ENCODE measurements at regions not wholly inside any gene's neighbourhood (a gene's known extent, or its start where the extent isn't known, plus 50 kb on each side); places are given as distances from the start of the nearest gene placed in this dataset.
"Not testable (repeated sequence)": the region's sequence is repeated elsewhere in the genome, so short reads cannot be mapped to it uniquely, and the experiment has no call there.

DNA sequence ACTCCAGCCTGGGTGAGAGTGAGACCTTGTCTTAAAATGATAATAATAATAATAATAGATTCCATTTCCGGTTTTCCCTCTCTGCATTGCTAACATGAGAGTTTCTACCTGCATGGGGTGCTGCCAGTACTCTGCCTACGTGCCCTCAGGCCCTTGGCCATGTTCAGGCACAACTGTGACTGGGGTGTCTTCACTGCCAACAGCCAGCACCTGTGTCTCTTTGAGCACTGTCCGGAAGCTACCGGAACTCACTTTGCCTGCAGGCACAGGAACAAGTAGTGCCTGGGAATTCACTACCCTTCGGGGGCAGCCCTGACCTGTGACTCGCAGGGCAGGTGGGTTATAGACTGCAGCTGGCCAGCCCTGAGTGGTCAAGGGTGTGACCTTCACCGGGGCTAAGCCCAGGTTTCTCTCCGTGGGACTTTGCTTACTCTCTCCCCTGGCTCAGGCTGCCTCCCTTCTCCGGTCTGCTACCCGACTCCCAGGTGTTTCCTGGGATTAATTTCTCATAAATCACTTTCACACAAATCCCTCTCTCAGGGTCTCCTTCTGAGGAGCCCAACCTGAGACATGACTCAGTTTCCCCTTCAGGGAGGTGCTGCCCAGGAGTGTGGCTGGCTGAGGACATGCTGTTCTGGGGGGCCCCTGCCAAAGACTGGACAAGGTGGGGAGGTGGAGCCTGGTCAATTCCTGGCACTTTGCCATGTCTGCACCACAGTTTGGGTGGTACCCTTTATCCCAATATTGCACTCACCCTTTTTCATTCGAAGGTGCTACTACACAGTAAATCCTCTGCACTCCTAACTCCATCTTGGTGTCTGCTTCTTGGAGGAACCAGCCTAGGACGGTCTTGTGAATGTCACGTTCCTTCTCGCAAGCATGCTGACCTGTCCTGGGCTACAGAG, 79.5 kb upstream of the RALGAPA2 start:
- no peak for DNase-seq (ENCODE audit: low read depth)

DNA sequence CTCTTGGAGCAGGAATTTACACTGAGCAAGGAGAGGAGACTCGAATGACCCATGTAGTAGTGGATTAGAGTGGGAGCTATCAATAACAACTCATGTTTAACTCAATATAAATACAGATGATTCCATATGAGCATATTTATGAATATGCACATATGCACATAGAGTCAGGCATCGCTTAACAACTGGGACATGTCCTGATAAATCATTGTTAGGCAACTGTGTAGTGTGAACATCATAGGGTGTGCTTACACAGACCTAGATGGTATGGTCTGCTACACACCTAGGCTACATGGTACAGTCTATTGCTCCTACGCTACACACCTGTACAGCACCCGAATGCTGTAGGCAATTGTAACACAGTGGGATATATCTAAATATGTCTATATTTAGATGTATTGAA, 75.9 kb upstream of the RALGAPA2 start:
- DNase-seq (ENCODE audit: low read depth), result no peak

DNA sequence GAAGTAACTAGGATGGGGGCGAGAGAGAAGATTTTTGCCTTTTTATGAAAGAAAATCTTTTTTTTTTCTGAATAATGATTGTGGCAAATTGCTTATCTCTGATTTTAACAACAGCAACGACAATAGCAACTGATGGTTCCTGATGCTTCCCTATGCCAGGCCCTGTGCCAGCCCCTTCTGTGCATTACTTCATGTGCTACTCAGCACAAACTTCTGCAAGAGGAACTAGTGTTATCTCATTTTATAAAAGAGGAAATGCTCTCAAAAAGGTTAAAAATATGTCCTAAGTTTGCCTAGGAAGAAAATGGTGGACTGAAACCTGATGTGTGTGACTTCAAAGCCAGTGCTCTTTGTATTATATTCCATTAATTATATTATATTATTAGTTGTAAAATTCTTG, 74.0 kb upstream of the RALGAPA2 start:
- DNase-seq (ENCODE audit: low read depth), result no peak

DNA sequence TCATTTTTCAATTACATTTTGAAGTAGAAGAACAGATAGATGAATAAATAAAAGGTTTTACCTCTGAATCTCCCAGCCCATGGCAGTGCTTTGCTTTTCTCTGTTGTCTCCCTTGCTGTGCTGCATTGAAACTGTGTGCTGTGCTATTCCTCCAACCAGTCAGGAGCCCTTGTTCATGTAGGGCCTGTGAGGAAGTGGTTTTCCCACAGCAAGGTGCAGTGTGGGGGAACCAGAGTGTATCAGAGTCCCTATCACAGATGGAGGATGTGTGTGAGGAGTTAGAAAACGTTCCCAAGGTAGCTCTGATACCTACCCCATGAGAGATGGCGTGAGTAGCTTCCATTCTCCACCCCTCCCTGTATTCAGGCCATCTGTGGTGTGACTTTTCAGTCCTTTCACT, 72.8 kb upstream of the RALGAPA2 start:
- no peak for DNase-seq (ENCODE audit: low read depth)

DNA sequence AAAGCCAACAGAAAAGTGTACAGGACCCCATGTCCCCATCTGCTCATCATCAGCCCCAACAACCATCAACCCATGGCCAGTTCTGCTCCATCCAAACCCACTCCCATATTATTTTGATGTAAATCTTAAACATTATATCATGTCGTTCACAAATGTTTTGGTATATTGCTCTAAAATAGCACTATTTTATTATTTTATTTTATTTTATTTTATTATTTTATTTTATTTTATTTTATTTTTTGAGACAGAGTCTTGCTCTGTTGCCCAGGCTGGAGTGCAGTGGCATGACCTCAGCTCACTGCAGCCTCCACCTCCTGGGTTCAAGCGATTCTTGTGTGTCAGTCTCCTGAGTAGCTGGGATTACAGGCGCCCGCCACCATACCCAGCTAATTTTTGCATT, 72.0 kb upstream of the RALGAPA2 start:
- DNase-seq (ENCODE audit: low read depth), result not testable (repeated sequence)

DNA sequence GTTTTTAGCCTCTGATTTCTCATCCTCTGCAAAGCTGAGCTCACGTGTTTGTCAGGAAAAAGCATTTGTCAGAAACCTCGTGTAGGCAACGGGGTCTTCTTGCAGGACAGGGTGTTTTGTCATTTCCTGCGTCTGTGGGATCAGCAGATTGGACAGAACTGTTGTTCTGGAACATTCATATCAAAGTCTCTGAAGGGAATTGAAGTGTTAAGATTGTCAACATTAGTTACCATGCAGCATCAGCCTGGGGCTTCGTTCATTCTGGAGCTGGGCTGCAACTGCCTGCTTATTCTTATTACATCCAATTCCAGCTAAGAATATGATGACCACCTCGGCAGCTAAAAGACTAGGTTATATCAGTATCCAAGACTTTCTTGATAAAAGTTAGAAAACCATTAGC, 71.0 kb upstream of the RALGAPA2 start:
- no peak for DNase-seq (ENCODE audit: low read depth)

DNA sequence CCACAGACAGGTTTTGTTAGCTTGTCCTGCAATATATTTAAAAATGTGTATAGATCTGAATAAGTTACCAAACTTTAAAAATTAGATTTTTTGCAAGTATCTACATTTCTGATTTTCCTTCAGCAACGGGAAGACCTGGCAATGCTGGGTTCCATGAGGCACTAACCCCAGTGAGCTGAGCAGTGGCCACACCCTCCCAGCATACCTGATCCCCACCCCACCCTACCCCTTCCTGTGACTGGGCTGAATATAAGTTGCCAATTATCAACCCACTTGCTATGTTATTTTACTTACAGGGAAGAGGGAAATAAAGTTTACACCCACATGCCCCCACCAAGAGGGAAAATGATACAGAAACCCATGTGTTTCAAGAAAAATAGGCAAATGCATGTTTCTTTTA, 70.3 kb upstream of the RALGAPA2 start:
- no peak for DNase-seq (ENCODE audit: low read depth)

DNA sequence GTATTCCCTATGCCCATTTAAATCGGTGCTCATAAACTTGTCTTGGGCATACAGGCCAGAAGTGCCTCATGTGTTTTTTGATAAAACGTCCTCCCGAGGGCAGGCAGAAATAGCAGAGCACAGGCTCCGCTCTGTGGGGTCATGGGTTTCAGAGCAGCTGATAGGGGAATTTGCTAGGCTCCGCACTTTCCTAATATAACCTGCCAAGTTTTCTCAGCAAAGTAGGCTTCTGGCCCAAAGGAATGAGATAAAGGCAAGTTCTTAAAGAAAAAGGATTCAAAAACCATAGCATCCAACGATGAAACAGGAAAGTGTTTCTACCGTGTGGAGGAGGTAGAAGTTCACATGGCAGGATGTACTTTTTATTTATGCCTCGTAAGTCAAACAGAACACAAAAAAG, 69.8 kb upstream of the RALGAPA2 start:
- no peak for DNase-seq (ENCODE audit: low read depth)

DNA sequence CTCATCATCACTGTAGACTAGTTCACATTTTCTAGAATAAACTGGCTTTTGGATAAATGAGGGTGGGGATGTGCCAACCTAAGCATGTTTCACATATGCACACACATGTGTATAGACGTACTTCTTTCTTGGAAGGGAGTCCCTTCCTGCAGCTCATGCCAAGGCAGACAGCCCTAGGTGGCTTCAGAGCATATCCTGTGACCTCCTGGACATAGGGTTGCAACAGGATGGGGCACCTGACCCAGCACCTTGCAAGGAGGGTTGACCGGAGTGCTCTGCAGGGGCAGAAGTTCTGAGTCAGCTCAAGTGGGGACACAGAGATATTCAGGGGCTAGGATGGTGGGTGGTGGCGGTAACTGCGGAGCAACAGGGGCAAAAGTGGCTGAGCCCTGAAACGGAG, 68.6 kb upstream of the RALGAPA2 start:
- no peak for DNase-seq (ENCODE audit: low read depth)

DNA sequence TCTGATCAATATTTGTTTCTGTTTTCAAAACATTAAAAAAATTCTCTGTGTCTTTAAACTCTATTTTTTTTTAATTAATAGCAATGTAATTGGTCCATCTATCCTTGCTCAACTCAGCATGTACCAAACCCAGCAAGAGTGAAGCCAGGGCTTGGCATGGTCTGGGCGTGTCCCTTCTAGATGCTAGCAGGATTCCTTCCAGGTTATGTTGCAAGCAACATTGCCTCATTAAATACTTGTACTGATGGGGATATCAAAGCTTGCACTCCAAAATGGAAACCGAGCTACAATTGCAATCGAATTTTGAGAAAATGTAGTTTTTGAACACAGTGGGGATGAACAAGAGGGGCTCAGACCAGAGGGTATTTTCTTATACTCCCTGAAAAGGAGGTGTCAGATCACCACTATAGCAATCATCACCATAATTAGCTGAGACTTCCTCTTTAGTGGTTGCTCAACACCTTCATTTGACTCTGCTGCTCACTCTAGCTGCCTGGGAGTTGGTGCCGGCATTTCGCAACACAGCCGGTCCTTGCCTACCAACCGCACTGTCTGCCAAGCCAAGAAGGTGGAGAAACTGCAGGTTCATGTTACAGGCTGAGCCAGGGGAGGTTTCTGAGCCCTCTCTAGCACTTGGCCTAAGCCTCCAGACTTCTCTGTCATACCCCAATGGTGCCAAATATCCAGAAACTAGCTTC, 67.8 kb upstream of the RALGAPA2 start:
- DNase-seq (ENCODE audit: low read depth), result peak; percentile 79

DNA sequence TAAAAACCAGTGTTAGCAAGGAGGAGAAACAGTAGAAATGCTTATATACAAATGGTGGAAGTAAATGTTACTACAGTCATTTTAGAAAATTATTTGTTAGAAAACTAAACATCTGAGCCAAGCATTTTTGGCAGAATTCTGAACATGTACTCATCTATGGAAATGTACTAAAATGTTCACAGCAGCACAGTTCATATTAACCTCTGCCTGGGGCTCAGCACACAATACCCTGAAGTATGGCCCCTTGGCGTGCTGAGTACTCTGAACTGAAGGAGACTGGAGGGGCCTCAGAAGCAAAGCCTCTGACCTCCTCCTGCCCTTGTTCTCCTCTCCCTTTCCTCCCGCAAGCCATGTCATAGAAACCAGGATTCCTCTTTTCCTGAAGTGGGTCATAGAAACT, 66.2 kb upstream of the RALGAPA2 start:
- DNase-seq (ENCODE audit: low read depth), result no peak

DNA sequence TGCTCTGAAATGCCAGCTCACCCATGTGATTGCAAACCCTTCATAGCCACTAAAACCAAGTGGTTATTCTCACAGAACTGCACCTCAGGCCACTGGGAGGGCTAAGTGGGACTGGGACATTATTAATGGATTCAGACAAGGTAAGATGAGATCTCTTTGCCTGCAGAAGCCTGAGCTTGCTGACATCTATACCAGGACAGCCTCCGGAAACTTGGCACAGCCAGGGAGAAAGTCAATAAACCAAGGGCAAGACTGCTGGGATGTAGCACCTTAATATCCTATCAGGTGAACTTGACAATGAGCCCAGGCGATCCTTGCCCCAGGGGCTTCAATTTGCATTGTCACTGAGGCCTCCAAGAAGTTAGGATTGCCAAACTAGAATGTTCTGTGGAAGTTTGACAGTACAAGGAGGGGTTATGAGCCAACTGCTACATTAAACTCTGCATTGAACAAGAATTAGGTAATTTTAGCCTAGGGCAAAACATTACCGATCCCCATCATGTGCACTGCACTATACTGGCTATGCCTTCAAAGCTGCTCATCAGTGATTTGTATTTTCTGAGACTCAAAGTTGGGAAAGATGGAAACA, 60.1 kb upstream of the RALGAPA2 start:
- no peak for DNase-seq (ENCODE audit: low read depth)

DNA sequence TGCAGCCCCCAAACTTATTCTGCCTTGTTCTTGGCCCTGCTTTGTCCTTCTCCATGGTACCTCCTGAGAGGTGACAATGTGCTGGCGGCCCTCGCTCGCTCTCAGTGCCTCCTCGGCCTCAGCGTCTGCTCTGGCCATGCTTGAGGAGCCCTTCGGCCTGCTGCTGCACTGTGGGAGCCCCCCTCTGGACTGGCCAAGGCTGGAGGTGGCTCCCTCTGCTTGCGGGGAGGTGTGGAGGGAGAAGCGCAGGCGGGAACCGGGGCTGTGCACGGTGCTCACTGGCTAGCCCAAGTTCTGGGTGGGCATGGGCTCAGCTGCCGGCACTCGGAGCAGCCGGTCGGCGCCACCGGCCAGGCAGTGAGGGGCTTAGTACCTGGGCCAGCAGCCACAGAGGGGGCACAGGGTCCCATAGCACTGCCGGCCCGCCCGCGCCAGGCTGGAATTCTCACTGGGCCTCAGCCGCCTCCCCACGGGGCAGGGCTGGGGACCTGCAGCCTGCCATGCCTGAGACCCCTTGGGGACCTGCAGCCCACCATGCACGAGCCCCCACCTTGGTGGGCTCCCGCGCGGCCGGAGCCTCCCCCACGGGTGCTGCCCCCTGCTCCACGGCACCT, 55.9 kb upstream of the RALGAPA2 start:
- DNase-seq (ENCODE audit: low read depth), result no peak

DNA sequence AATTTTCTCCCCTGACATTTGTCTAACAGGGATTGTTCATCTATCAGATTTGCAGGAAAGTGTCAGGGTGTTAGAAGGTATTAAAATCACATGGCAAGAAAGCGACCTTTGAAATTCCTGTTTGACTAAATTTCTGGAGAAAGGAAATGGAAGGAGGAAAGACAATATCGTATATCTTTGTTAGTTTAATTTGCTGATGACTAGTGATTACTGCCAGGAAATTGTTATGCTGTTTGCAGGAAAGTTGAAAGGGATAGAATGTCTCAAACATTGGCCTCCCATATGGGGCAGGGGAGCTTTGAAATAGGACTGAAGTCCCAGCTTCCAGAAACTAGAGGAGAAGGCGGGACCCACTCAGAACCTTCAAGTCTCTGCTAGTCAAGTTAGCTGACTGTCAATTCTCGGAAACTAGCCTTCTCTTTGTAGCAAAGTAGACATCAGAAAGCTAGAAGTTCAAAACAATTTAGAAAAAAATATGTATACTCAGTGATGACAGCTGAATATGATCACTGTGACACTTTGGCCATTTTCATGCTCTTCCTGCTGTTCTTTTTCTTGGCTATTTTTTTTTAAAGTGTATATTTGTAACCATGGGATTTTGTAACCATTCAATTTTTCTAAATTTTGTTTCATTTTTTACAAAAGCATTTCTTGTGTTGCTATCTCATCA, 53.4 kb upstream of the RALGAPA2 start:
- DNase-seq (ENCODE audit: low read depth), result no peak

DNA sequence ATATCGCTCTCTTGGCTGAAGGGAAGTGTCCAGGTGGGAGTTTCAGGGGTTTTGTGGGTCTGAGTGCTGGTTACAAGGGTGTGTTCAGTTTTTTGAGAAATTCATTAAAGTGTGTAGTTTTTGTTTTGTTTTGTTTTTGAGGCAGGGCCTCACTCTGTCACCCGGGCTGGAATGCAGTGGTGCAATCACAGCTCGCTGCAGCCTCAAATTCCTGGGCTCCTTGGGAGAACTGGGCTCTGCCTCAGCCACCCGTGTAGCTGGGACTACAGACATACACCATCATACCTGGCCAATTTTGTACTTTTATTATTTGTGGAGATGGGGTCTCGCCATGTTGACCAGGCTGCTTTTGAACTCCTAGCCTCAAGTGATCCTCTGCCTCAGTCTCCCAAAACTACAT, 51.2 kb upstream of the RALGAPA2 start:
- DNase-seq (ENCODE audit: low read depth), result no peak

All from fibroblast of gingiva (primary cell).